ENCODE measurements at regions not wholly inside any gene's neighbourhood (a gene's known extent, or its start where the extent isn't known, plus 50 kb on each side); places are given as distances from the start of the nearest gene placed in this dataset.

DNA sequence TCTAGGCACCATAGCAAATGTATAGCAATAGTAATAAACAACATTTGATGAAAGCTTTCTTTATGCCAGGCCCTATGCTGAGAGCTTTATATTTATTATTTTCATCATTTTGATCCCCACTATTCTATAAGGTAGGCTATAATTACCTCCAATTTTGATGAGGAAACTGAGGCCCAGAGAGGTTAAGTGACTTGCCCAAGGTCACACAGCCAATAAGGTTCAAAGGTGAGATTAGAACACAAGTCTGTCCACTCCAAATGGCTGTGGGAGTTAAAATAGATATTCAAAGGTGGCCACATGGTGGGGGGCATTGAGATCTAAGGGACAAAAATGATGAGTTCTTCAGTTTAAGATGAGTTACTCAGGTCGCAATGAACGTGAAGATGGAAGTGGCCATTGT is 269.9 kb downstream of the BMP7 start:
- no peak for DNase-seq (ENCODE audit: low read depth)

DNA sequence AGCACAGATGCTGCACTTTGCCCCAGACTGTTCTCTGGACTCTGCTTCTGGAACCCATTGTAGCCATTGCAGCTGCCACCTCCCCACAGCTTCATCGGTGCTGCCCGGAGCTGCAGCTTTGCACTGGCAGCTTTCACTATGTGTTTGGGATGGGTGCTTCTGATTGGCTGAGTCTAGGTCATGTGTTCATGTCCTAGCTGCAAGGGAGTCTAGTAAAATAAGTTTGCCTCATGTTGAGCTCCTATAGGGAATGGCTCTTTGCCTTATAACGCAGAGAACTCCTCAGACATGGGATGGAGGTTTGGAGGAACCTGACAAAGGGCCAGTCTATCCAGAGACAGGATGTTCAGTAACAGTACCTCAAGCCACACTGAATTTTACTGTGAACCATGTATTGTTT is 268.0 kb downstream of the BMP7 start:
- no peak for DNase-seq (ENCODE audit: low read depth)

DNA sequence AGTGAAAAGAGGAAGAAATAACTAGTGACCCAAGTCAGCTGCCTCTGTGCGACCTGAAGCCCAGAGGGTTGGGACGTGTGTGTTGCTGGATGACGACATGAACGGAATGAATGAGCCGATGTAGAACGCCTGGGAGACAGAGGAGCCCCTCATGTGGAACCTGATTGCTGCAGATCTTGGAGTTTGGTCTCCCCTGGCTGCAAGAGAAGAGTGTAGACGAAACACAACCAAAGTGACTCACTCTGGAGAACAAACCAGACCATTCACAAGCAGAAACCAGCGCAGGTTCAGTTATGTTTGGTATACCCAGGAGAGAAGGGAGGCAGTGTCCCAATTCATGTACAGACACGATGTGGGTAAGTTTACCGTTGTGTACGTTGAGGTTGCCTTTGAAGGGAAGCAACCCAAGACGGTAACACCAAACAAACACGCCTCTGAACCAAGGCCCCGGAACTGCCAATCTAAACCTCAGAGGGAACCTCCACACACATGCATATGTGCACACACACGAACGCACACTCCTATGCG is 265.9 kb downstream of the BMP7 start:
- no peak for DNase-seq (ENCODE audit: low read depth)

DNA sequence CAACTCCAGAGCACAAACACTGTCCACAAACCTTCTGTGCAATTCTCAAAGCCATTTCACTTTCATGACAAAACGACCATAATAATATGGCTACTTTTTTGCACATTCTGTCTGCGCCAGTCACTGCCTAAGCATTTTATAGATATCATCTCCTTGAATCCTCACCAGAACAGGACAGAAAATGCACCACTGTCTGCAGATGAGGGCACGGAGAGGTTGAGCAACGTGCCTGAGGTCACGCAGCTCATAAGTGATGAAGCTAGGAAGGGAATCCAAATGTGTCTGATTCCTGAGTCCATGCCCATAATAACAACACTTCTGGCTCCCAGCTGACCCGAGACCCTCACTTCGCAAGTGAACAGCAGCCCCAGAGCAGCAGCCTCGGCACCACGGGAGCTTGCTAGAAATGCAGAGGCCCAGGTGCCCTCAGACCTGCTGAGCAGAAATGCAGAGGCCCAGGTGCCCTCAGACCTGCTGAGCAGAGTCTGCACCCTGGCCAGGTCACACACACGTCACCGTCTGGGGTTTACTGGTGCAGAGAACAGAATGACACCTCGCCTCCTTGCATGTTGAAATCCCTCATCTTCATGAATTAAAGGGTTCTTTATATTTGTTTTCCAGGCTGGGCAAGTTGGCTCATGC is 265.2 kb downstream of the BMP7 start:
- DNase-seq (ENCODE audit: low read depth): no peak

DNA sequence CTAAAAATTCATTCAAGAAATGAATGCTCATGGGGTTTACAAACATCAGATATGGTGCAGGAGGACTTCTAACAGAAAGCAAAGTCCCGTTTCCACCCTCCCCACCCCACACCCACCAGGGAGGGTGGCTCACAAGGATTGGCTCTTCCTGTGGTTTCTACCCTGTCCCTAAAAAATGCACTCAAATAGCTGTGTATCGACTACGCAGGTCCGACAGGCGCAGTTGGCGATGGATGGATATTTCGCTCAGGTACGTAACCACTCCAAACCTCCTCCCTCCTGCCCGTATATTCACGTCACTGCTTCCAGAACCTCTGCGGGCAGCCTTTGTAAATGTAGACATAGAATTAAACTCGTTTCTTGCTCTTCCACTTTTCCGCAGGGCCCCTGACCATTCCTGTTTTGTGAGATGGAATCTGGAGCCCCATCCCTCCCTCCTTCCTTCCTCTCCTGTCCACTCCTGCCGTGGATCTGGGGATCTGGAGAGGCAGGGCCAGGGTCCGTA is 264.3 kb downstream of the BMP7 start:
- DNase-seq (ENCODE audit: low read depth): no peak

DNA sequence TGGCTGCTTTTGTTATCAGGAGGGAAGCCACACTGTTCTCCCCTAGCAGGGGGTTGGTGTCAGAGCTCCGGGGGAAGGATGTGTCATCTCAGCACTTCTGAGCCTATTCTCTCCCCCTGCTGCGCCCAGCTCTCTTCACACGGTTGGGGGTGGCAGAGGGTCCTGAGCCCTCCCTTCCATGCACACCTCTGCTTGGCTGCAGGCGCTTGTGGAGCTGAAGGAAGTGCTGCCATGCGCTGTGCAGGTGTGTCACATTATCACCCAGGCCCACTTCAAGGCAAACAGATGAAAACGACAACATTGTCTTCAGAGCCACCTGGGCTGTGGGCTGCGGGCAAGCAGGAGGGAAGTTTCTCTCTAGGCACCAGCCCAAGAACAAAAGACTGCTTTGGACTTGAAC is 263.4 kb downstream of the BMP7 start:
- no peak for DNase-seq (ENCODE audit: low read depth)

DNA sequence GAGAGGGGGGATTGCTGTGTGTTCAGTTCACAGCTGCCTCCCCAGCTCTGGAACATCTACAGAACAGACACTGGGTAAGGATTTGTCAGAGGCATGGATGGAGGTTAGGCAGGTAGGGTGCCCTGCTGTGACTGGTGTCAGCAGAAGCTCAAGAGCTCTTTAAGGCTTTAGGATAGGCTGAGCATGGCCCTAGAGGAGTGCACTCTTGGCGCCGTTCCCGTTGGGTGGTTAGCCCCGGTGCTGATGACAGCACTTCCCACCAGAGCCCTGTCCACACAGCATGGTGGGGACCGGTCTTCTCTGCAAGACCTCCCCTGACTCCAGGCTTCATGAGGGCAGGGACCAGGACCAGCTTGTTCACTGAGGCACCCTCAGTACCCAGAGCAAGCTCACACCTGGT is 262.0 kb downstream of the BMP7 start:
- DNase-seq (ENCODE audit: low read depth): no peak

DNA sequence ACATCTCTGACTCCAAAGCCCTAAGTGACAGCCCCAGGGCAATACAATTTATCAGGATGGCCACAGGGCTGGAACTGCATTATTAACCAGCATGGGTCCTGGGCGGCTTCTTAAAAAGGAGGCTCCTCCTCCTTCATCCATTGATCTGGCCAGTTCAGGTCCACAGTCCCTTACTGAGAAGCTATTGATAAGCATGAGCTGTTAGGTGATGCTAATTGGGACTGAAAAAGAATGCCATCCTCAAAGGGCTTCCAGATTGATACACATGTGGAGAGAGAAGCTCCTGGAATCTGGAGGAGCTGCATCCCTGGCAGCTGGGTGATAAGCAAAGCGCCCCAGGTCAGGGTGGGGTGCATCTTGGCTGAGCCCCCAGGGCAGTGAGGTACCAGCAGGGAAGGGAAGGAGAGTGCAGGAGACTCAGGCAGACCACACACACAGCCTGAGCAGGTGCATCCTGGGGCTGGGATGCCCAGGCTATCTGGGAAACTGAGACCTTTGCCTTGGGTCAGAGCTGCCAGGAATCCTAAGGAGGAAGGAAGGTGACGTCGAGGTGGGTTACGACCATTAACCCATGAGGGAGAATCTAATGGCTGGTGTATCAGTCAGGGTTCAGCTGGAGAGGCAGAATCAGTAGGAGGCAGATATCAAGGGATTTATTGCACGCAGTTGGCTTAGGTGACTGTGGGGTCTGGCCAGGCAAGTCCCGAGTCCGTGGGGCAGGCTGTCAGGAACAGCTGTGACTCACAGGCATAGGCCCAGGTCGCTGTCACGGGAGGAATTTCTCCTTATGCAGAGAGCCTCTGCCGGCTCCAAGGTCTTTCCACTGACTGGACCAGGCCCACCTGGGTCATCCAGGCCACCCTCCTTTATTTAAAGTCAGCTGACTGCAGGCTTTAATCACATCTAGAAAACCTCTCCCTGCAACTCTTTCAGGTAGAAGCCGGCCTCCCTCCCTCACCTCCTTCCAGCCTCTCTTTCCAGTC is 261.2 kb downstream of the BMP7 start:
- DNase-seq (ENCODE audit: low read depth): no peak

DNA sequence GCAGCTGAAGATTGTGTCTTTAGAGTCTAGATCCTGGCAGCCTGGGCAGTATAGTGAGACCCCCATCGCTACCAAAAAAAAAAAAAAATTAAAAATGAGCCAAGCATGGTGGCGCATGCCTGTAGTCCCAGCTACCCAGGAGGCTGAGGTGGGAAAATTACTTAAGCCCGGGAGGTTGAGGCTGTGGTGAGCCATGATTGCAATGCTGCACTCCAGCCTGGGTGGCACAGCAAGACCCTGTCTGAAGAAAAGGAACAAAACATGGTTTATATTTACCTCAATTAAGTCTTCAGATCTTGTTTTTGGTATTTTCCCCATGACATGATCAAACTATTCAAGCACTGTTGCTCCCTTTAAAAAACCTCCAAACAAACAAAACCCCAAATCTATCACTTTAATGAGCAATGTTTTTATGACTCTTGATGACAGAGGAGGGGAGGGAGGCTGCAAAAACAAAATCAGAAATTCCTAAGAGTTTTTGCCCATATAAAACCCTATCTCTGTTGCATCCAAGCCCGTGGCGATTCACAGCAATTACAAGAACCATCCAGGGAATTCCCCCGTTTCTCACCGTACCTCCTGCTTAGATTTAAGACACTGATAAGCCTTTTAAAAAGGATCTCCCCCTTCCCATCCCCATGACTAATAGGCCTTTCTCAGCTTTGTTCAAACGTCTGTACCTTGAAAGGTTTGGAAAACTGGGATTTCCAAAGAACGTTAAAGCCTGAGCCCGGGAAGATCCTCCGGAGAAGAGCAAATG is 259.9 kb downstream of the BMP7 start:
- no peak for DNase-seq (ENCODE audit: low read depth)

DNA sequence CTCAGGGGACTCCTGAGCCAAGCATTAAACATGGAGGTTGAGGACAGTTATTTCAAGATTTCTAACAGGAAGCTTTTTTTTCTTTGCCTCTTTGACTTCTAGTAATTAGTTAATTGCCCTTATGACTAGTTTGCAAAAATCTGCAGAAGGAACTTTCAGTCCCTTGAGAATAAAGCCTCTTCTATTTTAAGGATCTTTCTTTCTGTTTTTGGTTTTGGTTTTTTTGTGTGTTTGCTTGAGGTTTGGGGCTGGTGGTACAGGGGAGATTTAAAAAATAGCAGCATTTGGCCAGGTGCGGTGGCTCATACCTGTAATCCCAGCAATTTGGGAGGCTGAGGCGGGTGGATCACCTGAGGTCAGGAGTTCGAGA is 259.3 kb downstream of the BMP7 start:
- DNase-seq (ENCODE audit: low read depth): no peak

DNA sequence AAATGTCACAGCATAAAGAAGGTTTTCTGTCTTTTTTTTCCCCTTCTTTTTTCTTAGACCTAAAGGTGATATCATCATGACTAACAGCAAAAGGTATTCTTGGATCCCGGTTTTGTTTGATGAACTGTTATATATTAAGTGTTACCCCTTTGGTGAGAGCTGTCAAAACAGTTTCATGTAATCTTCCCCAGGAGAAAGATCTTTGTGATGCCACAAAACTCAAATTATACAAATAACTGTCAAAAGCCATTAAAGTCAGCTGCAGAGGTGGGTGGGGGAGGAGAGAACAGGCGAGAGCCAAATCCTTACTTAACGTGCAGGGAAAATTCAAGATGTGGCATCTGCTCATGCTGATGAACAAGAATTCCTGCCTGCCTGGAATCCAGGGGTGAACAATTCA is 258.2 kb downstream of the BMP7 start:
- DNase-seq (ENCODE audit: low read depth): no peak

DNA sequence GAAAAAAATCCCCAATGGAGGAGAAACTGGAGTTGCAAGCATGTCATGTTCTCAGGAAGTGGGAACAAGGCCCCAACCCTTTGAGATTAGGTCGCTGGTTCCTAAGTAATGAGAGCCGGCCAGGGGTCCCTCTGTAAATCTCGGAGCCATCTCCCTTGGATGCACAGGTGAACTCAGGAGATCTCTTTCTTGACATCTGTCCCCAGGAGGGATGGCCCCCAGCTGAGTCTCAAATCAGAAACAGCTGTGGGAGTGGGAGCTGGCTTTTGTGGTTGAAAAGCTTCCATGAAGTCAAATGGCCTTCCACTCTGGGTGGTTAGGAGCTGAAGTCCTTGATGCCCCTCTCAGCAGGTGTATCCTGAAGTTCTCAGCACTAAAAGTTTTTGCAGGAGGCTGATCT is 257.1 kb downstream of the BMP7 start:
- no peak for DNase-seq (ENCODE audit: low read depth)

DNA sequence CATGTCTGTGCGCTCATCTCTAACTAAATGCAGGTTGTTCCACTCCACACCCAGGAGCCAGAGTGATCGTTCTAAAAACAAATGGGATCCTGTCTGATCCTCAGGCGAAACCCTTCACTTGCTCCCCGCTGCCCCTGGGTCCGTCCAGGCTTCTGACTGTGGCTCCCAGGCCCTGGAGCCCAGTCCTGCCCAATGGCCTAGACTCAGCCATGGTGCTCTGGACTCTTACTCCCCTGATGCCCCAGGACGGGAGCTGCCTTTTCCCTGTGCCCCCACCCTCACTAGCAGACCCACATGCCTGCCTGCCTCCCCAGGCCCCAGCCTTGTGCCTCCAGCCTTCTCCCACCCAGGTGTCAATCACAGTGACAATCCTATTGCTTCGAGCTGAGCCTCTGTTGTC is 256.7 kb downstream of the BMP7 start:
- no peak for DNase-seq (ENCODE audit: low read depth)

DNA sequence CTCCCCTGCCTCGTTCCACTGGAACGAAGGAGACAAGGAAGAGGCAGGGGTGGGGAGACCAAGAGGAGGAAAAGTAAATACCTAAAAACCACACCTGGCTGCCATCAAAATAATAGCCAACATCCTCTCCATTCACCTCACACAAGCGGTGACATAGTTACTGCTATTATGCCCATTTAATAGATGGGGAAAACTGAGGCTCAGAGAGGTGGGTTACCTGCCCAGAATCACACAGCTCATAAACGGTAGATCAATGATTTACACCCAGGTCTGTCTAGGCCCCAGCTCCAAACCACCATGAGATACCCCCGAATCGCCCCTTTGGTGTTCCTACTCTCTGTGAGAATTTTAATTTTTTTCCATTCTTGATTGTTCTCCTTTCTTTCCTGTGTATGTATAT is 253.8 kb downstream of the BMP7 start:
- no peak for DNase-seq (ENCODE audit: low read depth)

DNA sequence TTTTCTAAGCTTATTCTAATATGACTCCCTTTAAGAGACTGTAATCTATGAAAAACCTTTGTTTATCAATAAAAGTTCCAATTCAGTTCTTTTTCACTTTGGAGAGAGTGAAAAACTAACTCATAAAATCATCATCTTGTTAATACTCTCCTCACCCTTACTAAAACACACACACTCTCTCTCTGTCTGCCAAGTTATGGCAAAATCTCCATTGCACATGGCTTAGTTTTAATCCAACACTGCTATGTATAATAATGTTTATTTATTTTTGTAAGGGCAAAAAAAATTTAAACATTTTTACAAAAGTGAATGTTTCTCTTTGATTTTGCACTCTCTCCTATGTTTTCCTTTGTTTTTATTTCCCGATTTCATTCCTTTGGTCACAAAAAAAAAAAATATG is 253.2 kb downstream of the BMP7 start:
- no peak for DNase-seq (ENCODE audit: low read depth)

DNA sequence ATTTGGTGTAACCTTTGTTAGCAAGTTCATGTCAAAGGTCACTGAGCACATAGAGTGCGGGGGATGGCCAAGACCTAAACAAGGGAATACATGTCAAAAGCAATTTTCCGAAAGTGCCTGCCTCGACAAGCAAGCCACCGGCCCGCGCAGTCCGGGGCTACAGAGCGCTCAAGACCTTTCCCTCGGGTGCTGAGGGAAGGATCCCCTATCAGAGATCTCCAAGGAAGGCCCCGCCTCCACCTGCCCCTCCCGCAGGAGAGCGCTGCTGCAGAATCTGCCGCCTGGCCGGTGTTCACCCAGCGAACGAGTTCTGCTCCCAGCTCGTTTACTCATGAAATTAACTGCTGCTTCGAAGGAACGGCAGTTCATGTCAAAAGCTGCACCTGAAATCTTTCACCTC is 252.7 kb downstream of the BMP7 start:
- no peak for DNase-seq (ENCODE audit: low read depth)

DNA sequence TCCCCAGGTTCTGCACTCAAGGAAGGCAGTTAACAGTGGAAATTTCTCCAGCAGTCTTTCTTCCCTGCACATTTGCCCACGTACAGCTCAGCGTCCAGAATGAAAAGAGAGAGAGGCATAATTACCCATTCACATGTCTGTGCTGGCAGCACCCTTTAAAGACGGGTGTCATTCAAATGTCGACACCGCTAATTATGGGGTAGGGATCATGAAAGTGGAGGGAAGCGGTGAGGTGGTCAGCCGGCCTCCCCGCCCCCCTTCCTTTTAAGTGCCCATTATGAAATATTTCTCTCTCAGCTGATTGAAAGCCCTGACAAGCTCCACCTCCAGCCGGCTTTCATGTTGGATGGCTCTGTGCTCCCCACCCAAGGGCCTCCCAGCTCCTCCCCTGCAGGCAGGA is 246.1 kb downstream of the BMP7 start:
- DNase-seq (ENCODE audit: low read depth): no peak

DNA sequence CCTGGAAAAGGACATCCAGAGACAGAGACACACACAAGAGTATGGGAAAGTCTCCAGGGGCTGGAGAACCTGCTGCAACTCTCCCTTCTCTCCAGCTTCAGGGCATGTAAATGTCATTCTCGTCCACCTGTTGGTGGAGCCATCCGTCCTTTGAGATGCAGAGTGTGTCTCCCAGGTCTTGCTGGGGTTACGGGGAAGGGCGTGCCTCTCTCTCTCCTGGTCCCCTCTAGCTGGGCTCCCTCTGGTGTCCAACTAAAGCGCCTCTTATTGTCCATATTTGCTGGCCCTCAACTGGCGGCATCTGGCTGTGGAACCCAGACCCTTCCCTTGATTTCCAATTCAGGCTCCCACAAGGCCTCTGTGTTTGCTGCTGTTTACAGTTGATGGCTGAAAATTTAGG is 244.1 kb downstream of the BMP7 start:
- DNase-seq (ENCODE audit: low read depth): no peak

DNA sequence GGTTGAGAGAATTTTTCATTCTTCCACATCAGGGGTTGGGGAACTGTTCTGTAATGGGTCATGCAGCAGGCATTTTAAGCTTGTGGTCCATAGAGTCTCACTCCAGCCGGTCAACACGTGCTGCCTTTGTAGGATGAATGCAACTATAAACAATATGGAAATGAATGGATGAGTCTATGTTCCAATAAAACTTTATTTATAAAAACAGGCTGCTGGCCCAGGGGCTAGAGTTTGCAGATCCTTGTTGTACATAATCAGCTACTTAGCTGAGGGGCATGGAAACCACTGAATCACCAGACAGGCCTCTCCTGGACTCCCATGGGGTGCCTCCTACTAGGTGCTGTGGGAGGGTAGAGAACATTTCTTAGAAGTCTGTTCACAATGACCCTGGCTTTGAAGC is 243.4 kb downstream of the BMP7 start:
- DNase-seq (ENCODE audit: low read depth): no peak

DNA sequence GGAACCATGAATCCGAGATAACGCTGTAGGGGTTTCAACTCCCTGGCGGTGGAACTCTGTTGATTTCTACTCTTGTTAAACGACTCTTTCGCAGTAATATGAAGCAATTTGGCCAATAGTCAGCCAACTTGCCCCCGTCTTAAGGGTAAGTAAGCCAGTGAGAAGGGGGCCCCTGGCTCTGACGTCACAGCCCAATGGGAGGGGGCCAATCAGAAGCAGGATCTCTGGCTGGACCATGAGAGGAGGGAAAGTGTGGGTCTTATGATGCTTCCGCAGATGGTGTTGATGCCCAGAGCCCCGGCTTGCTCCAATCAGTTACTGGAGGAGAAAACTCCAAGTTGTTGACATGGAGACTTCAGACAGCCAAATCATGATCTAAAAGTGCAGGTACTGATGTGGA is 242.4 kb downstream of the BMP7 start:
- DNase-seq (ENCODE audit: low read depth): no peak

DNA sequence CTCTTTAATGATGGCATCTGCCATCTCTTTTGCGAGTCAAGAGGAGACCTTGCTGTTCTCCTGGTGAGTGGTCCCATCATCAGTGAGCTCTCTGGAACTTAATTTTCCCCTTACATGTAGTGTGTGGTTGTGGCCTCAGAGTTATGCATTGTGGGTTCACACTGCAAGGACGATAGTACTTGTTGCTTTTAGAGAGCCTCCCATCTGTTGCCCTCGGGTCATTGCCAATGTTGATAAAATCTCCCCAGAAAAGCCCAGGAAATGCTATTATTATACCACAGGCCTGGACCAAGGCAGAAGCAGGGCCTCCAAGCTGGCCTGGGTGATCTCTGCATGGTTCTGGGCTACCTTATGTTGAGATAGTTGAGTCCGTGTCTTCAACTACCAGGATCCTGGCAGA is 241.6 kb downstream of the BMP7 start:
- DNase-seq (ENCODE audit: low read depth): no peak

DNA sequence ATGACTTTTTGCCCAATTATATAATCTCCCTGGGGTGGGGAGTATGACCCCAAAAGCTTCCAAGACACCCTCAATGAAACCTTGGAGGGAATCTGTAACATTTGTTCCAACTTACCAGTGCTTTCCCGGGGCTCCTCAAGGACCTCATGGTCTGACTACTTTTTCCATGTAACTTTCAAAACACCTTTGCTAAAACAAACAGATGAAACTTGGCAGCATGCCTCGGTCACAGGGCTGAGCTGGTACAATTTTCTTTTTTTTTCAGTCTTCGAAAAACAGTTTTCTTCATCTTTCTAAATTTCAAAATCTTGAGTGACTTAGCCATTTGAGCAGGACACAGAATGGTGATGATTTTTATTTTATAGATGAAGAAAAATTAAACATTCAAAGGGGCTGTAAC is 241.2 kb downstream of the BMP7 start:
- no peak for DNase-seq (ENCODE audit: low read depth)
